Heart left ventricle (tissue), 13 donors: ENCODE measurements at regions not wholly inside any gene's neighbourhood (a gene's known extent, or its start where the extent isn't known, plus 50 kb on each side); places are given as distances from the start of the nearest gene placed in this dataset.

Experiments
- POLR2A ChIP-seq, 2 donors: fragments of 450-650 bp; IDR thresholded peaks; one replicate each; pipeline ENCODE4 v1.6.1; 2017; ENCODE audit warnings: antibody characterized with exemption in 2 of 2, mild to moderate bottlenecking in 2 of 2, moderate library complexity in 2 of 2
- TF ChIP-seq, protein P1 (sequence below), 12 donors: fragments of 200-600 bp; sonication (generic) in 4 of 12; IDR thresholded peaks; one replicate each; pipeline versions ENCODE4 v1.5.0 to v1.8.0; 2018 to 2022; ENCODE audit warnings: antibody characterized with exemption in 12 of 12, mild to moderate bottlenecking in 5 of 12
- donor health status: ischemic (EF 13 %, LVEDD 7.1; RV severe dilation, severe dysfunction).
- donor health status: DM: no; HTN: yes; CAD: no.
- donor health status: DM: no; HTN: no; CAD: no.
- donor health status: ischemic (EF 25% LVEDD 6.9; RV normal size, moderate dysfunction).
- donor health status: ischemic (EF 25% LVEDD 5.7; RV mildly dilated, moderate dysfunction).
- donor health status: ischemic (EF 35%, LVEDD 5.7; RV mildly dilated, moderate dysfunction).
- donor health status: nonischemic (EF 11% LVEDD 7.7; RV severe dilation, severe dysfunction).
- donor health status: DM: yes; HTN: yes; CAD: no.
- donor health status: PGD.
- donor health status: ischemic (EF 29% LVEDD 5.4; RV normal size, mild dysfunction).
- donor health status: nonischemic (EF 23%, LVEDD 6.1; RV moderate dilation, normal function).

GRCh38 chr11:103803062-103803461 is 233.4 kb upstream of the DDI1 start:
- TF ChIP-seq, protein P1, sequence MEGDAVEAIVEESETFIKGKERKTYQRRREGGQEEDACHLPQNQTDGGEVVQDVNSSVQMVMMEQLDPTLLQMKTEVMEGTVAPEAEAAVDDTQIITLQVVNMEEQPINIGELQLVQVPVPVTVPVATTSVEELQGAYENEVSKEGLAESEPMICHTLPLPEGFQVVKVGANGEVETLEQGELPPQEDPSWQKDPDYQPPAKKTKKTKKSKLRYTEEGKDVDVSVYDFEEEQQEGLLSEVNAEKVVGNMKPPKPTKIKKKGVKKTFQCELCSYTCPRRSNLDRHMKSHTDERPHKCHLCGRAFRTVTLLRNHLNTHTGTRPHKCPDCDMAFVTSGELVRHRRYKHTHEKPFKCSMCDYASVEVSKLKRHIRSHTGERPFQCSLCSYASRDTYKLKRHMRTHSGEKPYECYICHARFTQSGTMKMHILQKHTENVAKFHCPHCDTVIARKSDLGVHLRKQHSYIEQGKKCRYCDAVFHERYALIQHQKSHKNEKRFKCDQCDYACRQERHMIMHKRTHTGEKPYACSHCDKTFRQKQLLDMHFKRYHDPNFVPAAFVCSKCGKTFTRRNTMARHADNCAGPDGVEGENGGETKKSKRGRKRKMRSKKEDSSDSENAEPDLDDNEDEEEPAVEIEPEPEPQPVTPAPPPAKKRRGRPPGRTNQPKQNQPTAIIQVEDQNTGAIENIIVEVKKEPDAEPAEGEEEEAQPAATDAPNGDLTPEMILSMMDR (IDR thresholded peaks at IDR 0.05), result no peak
- TF ChIP-seq POLR2A (IDR thresholded peaks at IDR 0.05), result no peak
